Smooth muscle cell (in vitro differentiated cells): ENCODE measurements at regions not wholly inside any gene's neighbourhood (a gene's known extent, or its start where the extent isn't known, plus 50 kb on each side); places are given as distances from the start of the nearest gene placed in this dataset.

ENCODE experiments used
- DNase-seq: peaks from one replicate; lab custom pipeline; 2025; ENCODE audit not compliant: unreplicated experiment; lab: John Stamatoyannopoulos, UW
- H2AFZ ChIP-seq: fragments of 200-600 bp; sonication (generic); 2 replicates; pipeline ENCODE4 v1.6.0; 2016; ENCODE audit warnings: antibody characterized with exemption, low read depth, mild to moderate bottlenecking
- H3F3A ChIP-seq: fragments of 200-600 bp; sonication (generic); 2 replicates; pipeline ENCODE4 v1.6.0; 2017; ENCODE audit warnings: antibody characterized with exemption, low read depth
- H3K27ac ChIP-seq: fragments of 200-600 bp; sonication (generic); 2 replicates; pipeline ENCODE4 v1.5.1; 2016; ENCODE audit warnings: low read depth, mild to moderate bottlenecking
- H3K27me3 ChIP-seq: fragments of 200-600 bp; sonication (generic); 2 replicates; pipeline ENCODE4 v1.6.1; 2016; ENCODE audit warnings: low read depth, mild to moderate bottlenecking
- H3K36me3 ChIP-seq: fragments of 200-600 bp; sonication (generic); 2 replicates; pipeline ENCODE4 v1.5.1; 2016; ENCODE audit warnings: low read depth
- H3K4me1 ChIP-seq: fragments of 200-600 bp; sonication (generic); 2 replicates; pipeline ENCODE4 v1.5.1; 2016; ENCODE audit warnings: low read depth
- H3K4me2 ChIP-seq: fragments of 200-600 bp; sonication (generic); 2 replicates; pipeline ENCODE4 v1.6.0; 2016; ENCODE audit warnings: mild to moderate bottlenecking
- H3K4me3 ChIP-seq: fragments of 200-600 bp; sonication (generic); 2 replicates; pipeline ENCODE4 v1.5.1; 2016; ENCODE audit warnings: mild to moderate bottlenecking
- H3K79me2 ChIP-seq: fragments of 200-600 bp; sonication (generic); 2 replicates; pipeline ENCODE4 v1.6.0; 2016; ENCODE audit warnings: low read depth, mild to moderate bottlenecking
- H3K9ac ChIP-seq: fragments of 200-600 bp; sonication (generic); 2 replicates; pipeline ENCODE4 v1.6.0; 2016; ENCODE audit warnings: low read depth
- H3K9me3 ChIP-seq: fragments of 200-600 bp; sonication (generic); replicated peaks from 2 replicates; pipeline ENCODE4 v1.5.1; 2016; ENCODE audit warnings: low read depth
- H4K20me1 ChIP-seq: fragments of 200-600 bp; sonication (generic); 2 replicates; pipeline ENCODE4 v1.6.0; 2016; ENCODE audit warnings: low read depth
- CTCF ChIP-seq: fragments of 200-600 bp; sonication (generic); IDR thresholded peaks from 2 replicates; pipeline ENCODE4 v1.5.1; 2017; ENCODE audit warnings: borderline replicate concordance, mild to moderate bottlenecking, antibody characterized with exemption; ENCODE audit not compliant: insufficient read depth, poor library complexity, severe bottlenecking
- WGBS: methylation state at CpG from one replicate; pipeline ENCODE4 v1.1.7; 2016; ENCODE audit warnings: low lambda C conversion rate; 5-methylcytosine and 5-hydroxymethylcytosine counted together

DNA sequence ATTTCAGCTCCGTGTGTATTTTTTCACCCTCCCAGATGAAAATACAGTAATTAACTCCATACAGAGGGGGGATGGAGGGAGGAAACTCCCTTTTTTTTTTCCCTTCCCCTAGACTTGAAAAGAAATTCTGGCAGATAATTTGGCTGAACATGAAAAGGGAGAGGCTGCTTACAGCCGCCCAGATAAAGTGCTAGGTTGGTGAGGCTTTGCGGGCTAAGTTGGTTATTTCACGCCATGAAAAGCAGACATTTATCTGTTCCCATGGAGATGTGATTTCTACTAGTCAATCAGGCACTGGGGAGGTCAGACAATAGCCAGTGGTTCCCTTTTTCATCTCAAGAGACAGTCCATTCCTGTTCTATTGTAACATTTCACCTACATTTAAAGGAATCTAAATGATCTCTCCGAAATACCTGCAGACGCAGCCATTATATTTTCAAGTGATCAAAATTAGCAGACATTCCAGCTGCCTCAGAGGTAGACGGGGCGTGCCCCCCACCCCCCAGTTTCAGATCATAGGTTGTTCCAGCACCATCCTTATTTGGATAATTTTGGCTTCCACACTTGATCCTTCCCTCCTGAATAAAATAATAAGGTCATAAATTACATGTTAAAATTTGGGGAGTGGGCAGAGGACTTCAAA lies 143.9 kb upstream of the ZNF217 start:
- Histone ChIP-seq H3K4me2 (peak overlapping the region; percentile 81), H3K9ac (peak overlapping the region; percentile 90)
- WGBS = 31% methylated on average over 8 of the region's 8 CpGs

GRCh38 chr20:53736757-53737395 lies 143.2 kb upstream of the ZNF217 start:
- no peaks in the 10 kb centered on the region for H4K20me1 ChIP-seq
- H3F3A ChIP-seq = peaks cover 48% of the 10 kb centered on the region
- peaks cover 75% of the 10 kb centered on the region for H3K4me1 ChIP-seq
- H3K36me3 ChIP-seq = no peaks in the 10 kb centered on the region
- 29% methylated on average over 6 of the region's 6 CpGs for WGBS
- DNase-seq = no peak
- H2AFZ ChIP-seq = peak overlapping the region; percentile 39
- H3K27ac ChIP-seq = peak overlapping the region; percentile 99
- H3K27me3 ChIP-seq = no peaks in the 10 kb centered on the region
- H3K9me3 ChIP-seq = no peaks in the 10 kb centered on the region
- no peak overlapping the region for H3K4me3 ChIP-seq
- no peaks in the 10 kb centered on the region for H3K79me2 ChIP-seq
- TF ChIP-seq CTCF = no peak
- H3K9ac ChIP-seq = peak overlapping the region; percentile 90
- H3K4me2 ChIP-seq = peak overlapping the region; percentile 81

More for the DNA sequence above, 143.9 kb upstream of the ZNF217 start:
- TF ChIP-seq CTCF = no peak
- Histone ChIP-seq H3K9me3 (no peaks in the 10 kb centered on the region), H3F3A (peaks cover 48% of the 10 kb centered on the region), H3K4me1 (peaks cover 75% of the 10 kb centered on the region), H2AFZ (peak overlapping the region; percentile 39), H3K79me2 (no peaks in the 10 kb centered on the region), H3K27ac (peak overlapping the region; percentile 99), H3K27me3 (no peaks in the 10 kb centered on the region), H3K36me3 (no peaks in the 10 kb centered on the region), H4K20me1 (no peaks in the 10 kb centered on the region), H3K4me3 (peak overlapping the region; percentile 45)
- no peak for DNase-seq

DNA sequence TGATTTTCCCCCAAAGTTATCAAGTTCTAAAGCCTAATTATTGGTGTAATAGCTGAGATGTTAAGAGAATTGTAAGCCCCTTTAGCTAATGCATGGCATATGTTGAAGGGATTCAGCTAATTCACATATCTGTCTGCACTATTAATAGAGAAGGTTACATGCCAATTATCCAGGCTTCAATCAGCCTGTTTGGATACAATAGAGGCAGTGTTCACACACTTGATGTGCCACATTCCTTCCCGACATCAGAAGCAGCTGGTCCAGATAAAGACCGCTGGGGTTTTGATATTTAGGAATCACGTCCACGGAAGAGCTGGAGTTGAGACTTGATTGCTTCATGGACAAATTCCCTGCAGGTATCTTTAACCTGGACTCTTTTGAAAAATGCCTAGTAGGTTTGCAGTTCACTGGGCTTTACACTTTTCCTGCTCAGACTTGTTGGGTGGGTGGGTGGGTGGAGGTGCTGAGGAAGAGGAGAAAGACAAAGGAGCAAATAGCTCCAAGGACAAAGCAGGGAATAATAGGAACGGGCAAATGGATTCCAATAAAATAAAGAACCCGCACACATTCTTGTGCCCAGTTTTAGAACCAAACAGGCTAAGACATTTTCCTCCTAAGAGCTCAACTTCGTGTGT lies 142.6 kb upstream of the ZNF217 start:
- Histone ChIP-seq H3K4me2 (peak overlapping the region; percentile 81), H3K27me3 (no peaks in the 10 kb centered on the region), H3K4me1 (peaks cover 70% of the 10 kb centered on the region), H3F3A (peaks cover 42% of the 10 kb centered on the region), H3K27ac (peak overlapping the region; percentile 99), H3K9ac (peak overlapping the region; percentile 90), H3K79me2 (no peaks in the 10 kb centered on the region), H4K20me1 (no peaks in the 10 kb centered on the region), H3K9me3 (no peaks in the 10 kb centered on the region), H3K4me3 (no peak overlapping the region), H3K36me3 (no peaks in the 10 kb centered on the region), H2AFZ (peak overlapping the region; percentile 39)
- 27% methylated on average over 7 of the region's 7 CpGs for whole genome bisulfite sequencing
- no peak for TF ChIP-seq CTCF
- no peak for DNase-seq
